Tibial nerve (tissue), 3 donors: ENCODE measurements at regions not wholly inside any gene's neighbourhood (a gene's known extent, or its start where the extent isn't known, plus 50 kb on each side); places are given as distances from the start of the nearest gene placed in this dataset.

ENCODE experiments used
- CTCF ChIP-seq, 5 experiments: fragments of 200-600 bp in 3 of 5; fragments of 450-650 bp in 2 of 5; sonication (generic) in 3 of 5; IDR thresholded peaks; one replicate each; pipeline ENCODE4 v1.5.1; 2016 to 2019; ENCODE audit warnings: antibody characterized with exemption in 5 of 5, mild to moderate bottlenecking in 3 of 5, moderate library complexity in 2 of 5
- POLR2A ChIP-seq, 2 donors: fragments of 450-650 bp; IDR thresholded peaks; one replicate each; pipeline ENCODE4 v1.6.1; 2017; ENCODE audit warnings: antibody characterized with exemption in 2 of 2, mild to moderate bottlenecking in 2 of 2, moderate library complexity in 2 of 2

GRCh38 chr21:28639737-28640136 lies 352.9 kb downstream of the LTN1 start:
- no peak for TF ChIP-seq CTCF (IDR thresholded peaks at IDR 0.05)
- TF ChIP-seq POLR2A (IDR thresholded peaks at IDR 0.05), result no peak
